HG03108 (cell line): ENCODE measurements at regions not wholly inside any gene's neighbourhood (a gene's known extent, or its start where the extent isn't known, plus 50 kb on each side); places are given as distances from the start of the nearest gene placed in this dataset.
A peak's percentile ranks its signal among the peaks of the same experiment; 100 is the strongest.

ENCODE experiments used
- ATAC-seq: cut with Tn5 transposase; IDR thresholded peaks from one replicate; pipeline ENCODE4 v1.9.1; 2021; ENCODE audit warnings: moderate library complexity; ENCODE audit not compliant: unreplicated experiment

GRCh38 chr5:8934455-8934854 is 611.4 kb downstream of the SEMA5A start:
- ATAC-seq, result no peak

GRCh38 chr5:8940934-8941333 is 604.9 kb downstream of the SEMA5A start:
- no peak for ATAC-seq

- no peak for ATAC-seq
These were observed 602.6 kb downstream of the SEMA5A start for GRCh38 chr5:8943301-8943700.

- ATAC-seq, result no peak
These were observed 601.9 kb downstream of the SEMA5A start for GRCh38 chr5:8944005-8944404.

- ATAC-seq, result no peak
These were observed 599.9 kb downstream of the SEMA5A start for GRCh38 chr5:8945972-8946371.

- ATAC-seq, result peak; percentile 92
These were observed 596.0 kb downstream of the SEMA5A start for GRCh38 chr5:8949908-8950307.

GRCh38 chr5:8952147-8952546 is 593.7 kb downstream of the SEMA5A start:
- no peak for ATAC-seq

GRCh38 chr5:8953016-8953415 is 592.9 kb downstream of the SEMA5A start:
- no peak for ATAC-seq

- ATAC-seq, result no peak
These were observed 591.9 kb downstream of the SEMA5A start for GRCh38 chr5:8953911-8954438.

GRCh38 chr5:8954801-8955200 is 591.1 kb downstream of the SEMA5A start:
- ATAC-seq, result no peak

GRCh38 chr5:8956659-8957058 is 589.2 kb downstream of the SEMA5A start:
- ATAC-seq, result no peak

GRCh38 chr5:8958602-8959001 is 587.3 kb downstream of the SEMA5A start:
- ATAC-seq, result no peak

GRCh38 chr5:8961219-8961618 is 584.7 kb downstream of the SEMA5A start:
- no peak for ATAC-seq

GRCh38 chr5:8961956-8962355 is 583.9 kb downstream of the SEMA5A start:
- no peak for ATAC-seq

- no peak for ATAC-seq
These were observed 564.9 kb downstream of the SEMA5A start for GRCh38 chr5:8981016-8981415.

- no peak for ATAC-seq
These were observed 564.4 kb downstream of the SEMA5A start for GRCh38 chr5:8981496-8981895.

GRCh38 chr5:8984386-8984785 is 561.5 kb downstream of the SEMA5A start:
- ATAC-seq, result no peak
